ENCODE measurements at regions not wholly inside any gene's neighbourhood (a gene's known extent, or its start where the extent isn't known, plus 50 kb on each side); places are given as distances from the start of the nearest gene placed in this dataset.
"Not testable (repeated sequence)": the region's sequence is repeated elsewhere in the genome, so short reads cannot be mapped to it uniquely, and the experiment has no call there.

DNA sequence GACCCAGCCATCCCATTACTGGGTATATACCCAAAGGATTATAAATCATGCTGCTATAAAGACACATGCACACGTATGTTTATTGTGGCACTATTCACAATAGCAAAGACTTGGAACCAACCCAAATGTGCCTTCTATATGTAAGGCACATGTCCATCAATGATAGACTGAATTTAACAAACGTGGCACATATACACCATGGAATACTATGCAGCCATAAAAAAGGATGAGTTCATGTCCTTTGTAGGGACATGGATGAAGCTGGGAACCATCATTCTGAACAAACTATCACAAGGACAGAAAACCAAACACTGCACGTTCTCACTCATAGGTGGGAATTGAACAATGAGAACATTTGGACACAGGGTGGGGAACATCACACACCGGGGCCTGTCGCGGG is 92.1 kb downstream of the TRIM27 start:
- TF ChIP-seq, protein P1, sequence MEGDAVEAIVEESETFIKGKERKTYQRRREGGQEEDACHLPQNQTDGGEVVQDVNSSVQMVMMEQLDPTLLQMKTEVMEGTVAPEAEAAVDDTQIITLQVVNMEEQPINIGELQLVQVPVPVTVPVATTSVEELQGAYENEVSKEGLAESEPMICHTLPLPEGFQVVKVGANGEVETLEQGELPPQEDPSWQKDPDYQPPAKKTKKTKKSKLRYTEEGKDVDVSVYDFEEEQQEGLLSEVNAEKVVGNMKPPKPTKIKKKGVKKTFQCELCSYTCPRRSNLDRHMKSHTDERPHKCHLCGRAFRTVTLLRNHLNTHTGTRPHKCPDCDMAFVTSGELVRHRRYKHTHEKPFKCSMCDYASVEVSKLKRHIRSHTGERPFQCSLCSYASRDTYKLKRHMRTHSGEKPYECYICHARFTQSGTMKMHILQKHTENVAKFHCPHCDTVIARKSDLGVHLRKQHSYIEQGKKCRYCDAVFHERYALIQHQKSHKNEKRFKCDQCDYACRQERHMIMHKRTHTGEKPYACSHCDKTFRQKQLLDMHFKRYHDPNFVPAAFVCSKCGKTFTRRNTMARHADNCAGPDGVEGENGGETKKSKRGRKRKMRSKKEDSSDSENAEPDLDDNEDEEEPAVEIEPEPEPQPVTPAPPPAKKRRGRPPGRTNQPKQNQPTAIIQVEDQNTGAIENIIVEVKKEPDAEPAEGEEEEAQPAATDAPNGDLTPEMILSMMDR (IDR thresholded peaks at IDR 0.05), result not testable (repeated sequence)
- not testable (repeated sequence) for TF ChIP-seq POLR2A (IDR thresholded peaks at IDR 0.05)

Measured in adrenal gland (tissue), 5 donors.